Prostate gland (tissue), 2 donors: ENCODE measurements at regions not wholly inside any gene's neighbourhood (a gene's known extent, or its start where the extent isn't known, plus 50 kb on each side); places are given as distances from the start of the nearest gene placed in this dataset.

Source experiments
- POLR2A ChIP-seq: fragments of 450-650 bp; IDR thresholded peaks from one replicate; pipeline ENCODE4 v1.6.1; 2016; ENCODE audit warnings: antibody characterized with exemption, mild to moderate bottlenecking
- POLR2AphosphoS5 ChIP-seq: sonication (generic); formaldehyde crosslinking; IDR thresholded peaks from one replicate; pipeline ENCODE4 v1.6.1; 2017; ENCODE audit warnings: antibody characterized with exemption
- TF ChIP-seq, protein P1 (sequence below), 4 experiments: fragments of 200-600 bp in 2 of 4; fragments of 450-650 bp in 2 of 4; sonication (generic) in 2 of 4; IDR thresholded peaks; 1 replicate in 3 of 4; 2 replicates in 1 of 4; pipeline ENCODE4 v1.5.1; 2016 to 2019; ENCODE audit warnings: antibody characterized with exemption in 4 of 4, mild to moderate bottlenecking in 2 of 4, moderate library complexity in 2 of 4

GRCh38 chr18:70450426-70451253 lies 161.8 kb downstream of the SOCS6 start:
- TF ChIP-seq, protein P1, sequence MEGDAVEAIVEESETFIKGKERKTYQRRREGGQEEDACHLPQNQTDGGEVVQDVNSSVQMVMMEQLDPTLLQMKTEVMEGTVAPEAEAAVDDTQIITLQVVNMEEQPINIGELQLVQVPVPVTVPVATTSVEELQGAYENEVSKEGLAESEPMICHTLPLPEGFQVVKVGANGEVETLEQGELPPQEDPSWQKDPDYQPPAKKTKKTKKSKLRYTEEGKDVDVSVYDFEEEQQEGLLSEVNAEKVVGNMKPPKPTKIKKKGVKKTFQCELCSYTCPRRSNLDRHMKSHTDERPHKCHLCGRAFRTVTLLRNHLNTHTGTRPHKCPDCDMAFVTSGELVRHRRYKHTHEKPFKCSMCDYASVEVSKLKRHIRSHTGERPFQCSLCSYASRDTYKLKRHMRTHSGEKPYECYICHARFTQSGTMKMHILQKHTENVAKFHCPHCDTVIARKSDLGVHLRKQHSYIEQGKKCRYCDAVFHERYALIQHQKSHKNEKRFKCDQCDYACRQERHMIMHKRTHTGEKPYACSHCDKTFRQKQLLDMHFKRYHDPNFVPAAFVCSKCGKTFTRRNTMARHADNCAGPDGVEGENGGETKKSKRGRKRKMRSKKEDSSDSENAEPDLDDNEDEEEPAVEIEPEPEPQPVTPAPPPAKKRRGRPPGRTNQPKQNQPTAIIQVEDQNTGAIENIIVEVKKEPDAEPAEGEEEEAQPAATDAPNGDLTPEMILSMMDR (IDR thresholded peaks at IDR 0.05), result peak in 1 of 4 experiments; percentile 23
- no peak for TF ChIP-seq POLR2AphosphoS5
- TF ChIP-seq POLR2A, result no peak
